Psoas muscle (tissue), 7 donors: ENCODE measurements at regions not wholly inside any gene's neighbourhood (a gene's known extent, or its start where the extent isn't known, plus 50 kb on each side); places are given as distances from the start of the nearest gene placed in this dataset.

Experiments used
- ATAC-seq, 4 donors: fragments of 200-7000 bp; cut with Tn5 transposase; one replicate each; pipeline ENCODE4 v1.9.1; 2020; ENCODE audit warnings: moderate library complexity in 3 of 4, mild to moderate bottlenecking in 2 of 4
- DNase-seq, 2 donors: peaks; one replicate each; pipeline ENCODE4 v3.0.0-alpha.2; 2020
- H3K27ac ChIP-seq: fragments of 200-600 bp; one replicate; pipeline ENCODE4 v1.8.0; 2022
- H3K27me3 ChIP-seq, 3 donors: fragments of 200-600 bp in 1 of 3; one replicate each; pipeline versions ENCODE4 v1.6.1 to v1.8.0; 2013 to 2022; ENCODE audit warnings: low read length in 2 of 3, mild to moderate bottlenecking in 2 of 3, moderate library complexity in 1 of 3; ENCODE audit not compliant: insufficient read depth in 3 of 3
- H3K36me3 ChIP-seq, 2 donors: fragments of 200-600 bp in 1 of 2; one replicate each; pipeline versions ENCODE4 v1.6.1 to v1.8.0; 2013 to 2022; ENCODE audit warnings: low read depth in 1 of 2, mild to moderate bottlenecking in 1 of 2, moderate library complexity in 1 of 2; ENCODE audit not compliant: insufficient read depth in 1 of 2
- H3K4me1 ChIP-seq: fragments of 200-600 bp; one replicate; pipeline ENCODE4 v1.8.0; 2022
- H3K4me3 ChIP-seq: fragments of 200-600 bp; one replicate; pipeline ENCODE4 v1.8.0; 2022; ENCODE audit warnings: mild to moderate bottlenecking
- H3K9me3 ChIP-seq: fragments of 200-600 bp; one replicate; pipeline ENCODE4 v1.8.0; 2022
- CTCF ChIP-seq: fragments of 200-600 bp; IDR thresholded peaks from one replicate; pipeline ENCODE4 v1.8.0; 2022; ENCODE audit warnings: antibody characterized with exemption
- WGBS, 3 donors: extraction: QIAGEN DNeasy Blood & Tissue Kit; methylation state at CpG; one replicate each; pipeline versions ENCODE4 v1.1.6 to v1.1.7; 2013; 5-methylcytosine and 5-hydroxymethylcytosine counted together
- intact Hi-C, 2 donors: fragments of 100-400 bp; cut with DNase I; formaldehyde crosslinking; loops; one replicate each; pipeline versions ENCODE4 v1.11.0 to v1.14.2; 2022
- donor health status: healthy with polysubstance abuse.
- donor health status: DM: no; HTN: no; CAD: no; lungs with moderate emphysema.
- donor health status: Bipolar disorder and iron deficiency.
- donor health status: healthy.
- donor health status: DM: yes; HTN: yes; CAD: no.
- donor health status: DM: no; HTN: no; CAD: no.
- donor health status: DM: yes; HTN: yes; CAD: no.

GRCh38 chr22:34010259-34010658 is 90.0 kb upstream of the LARGE1 start:
- WGBS, 3 donors: 76 to 86% (median 82%) methylated on average over 3 of the region's 3 CpGs
- Histone ChIP-seq H3K9me3 (peaks cover 15% of the 10 kb centered on the region), H3K36me3 (no peaks in the 10 kb centered on the region), H3K27me3 (peaks cover 0 to 1% (median 0%) of the 10 kb centered on the region in 3 donors), H3K4me3 (no peak overlapping the region), H3K27ac (no peak overlapping the region), H3K4me1 (no peaks in the 10 kb centered on the region)
- no peak for DNase-seq
- ATAC-seq: no peak
- intact Hi-C loops: no loop called here
- no peak for TF ChIP-seq CTCF

- Histone ChIP-seq H3K4me1 (no peaks in the 10 kb centered on the region), H3K4me3 (no peak overlapping the region), H3K27me3 (no peaks in the 10 kb centered on the region), H3K27ac (no peak overlapping the region), H3K9me3 (peaks cover 15% of the 10 kb centered on the region), H3K36me3 (no peaks in the 10 kb centered on the region)
- no peak for TF ChIP-seq CTCF
- DNase-seq: no peak
- 47 to 75% (median 50%) methylated on average over 3 of the region's 3 CpGs for WGBS, 3 donors
- intact Hi-C loops: no loop called here
- no peak for ATAC-seq
Observed at GRCh38 chr22:34015642-34016041, 95.4 kb upstream of the LARGE1 start.

- no peak overlapping the region for H3K4me3 ChIP-seq
- no peak for ATAC-seq
- H3K9me3 ChIP-seq: peaks cover 15% of the 10 kb centered on the region
- no peak for DNase-seq
- intact Hi-C loops: no loop called here
- no peak for TF ChIP-seq CTCF
- no peaks in the 10 kb centered on the region for H3K36me3 ChIP-seq
- H3K4me1 ChIP-seq: no peaks in the 10 kb centered on the region
- 19 to 30% (median 21%) methylated on average over 4 of the region's 4 CpGs for WGBS, 3 donors
- H3K27me3 ChIP-seq: no peaks in the 10 kb centered on the region
- H3K27ac ChIP-seq: no peak overlapping the region
Observed at GRCh38 chr22:34017205-34017604, 96.9 kb upstream of the LARGE1 start.

- intact Hi-C loops: no loop called here
- Histone ChIP-seq H3K9me3 (peaks cover 8% of the 10 kb centered on the region), H3K27ac (no peak overlapping the region), H3K36me3 (no peaks in the 10 kb centered on the region), H3K4me3 (no peak overlapping the region), H3K4me1 (no peaks in the 10 kb centered on the region), H3K27me3 (no peaks in the 10 kb centered on the region)
- no peak for TF ChIP-seq CTCF
- no peak for ATAC-seq
- no peak for DNase-seq
- WGBS, 3 donors: 56 to 63% (median 58%) methylated on average over 8 of the region's 8 CpGs
Observed at GRCh38 chr22:34019190-34019845, 99.0 kb upstream of the LARGE1 start.

GRCh38 chr22:34035209-34035608 is 114.9 kb upstream of the LARGE1 start:
- intact Hi-C loops: no loop called here
- WGBS, 3 donors: 67 to 84% (median 69%) methylated on average over 1 of the region's 1 CpG
- H3K36me3 ChIP-seq: no peaks in the 10 kb centered on the region
- DNase-seq: no peak
- ATAC-seq: no peak
- peaks cover 4% of the 10 kb centered on the region for H3K9me3 ChIP-seq
- no peaks in the 10 kb centered on the region for H3K4me1 ChIP-seq
- TF ChIP-seq CTCF: no peak
- H3K27ac ChIP-seq: no peak overlapping the region
- H3K27me3 ChIP-seq: peaks cover 0 to 4% (median 0%) of the 10 kb centered on the region in 3 donors
- no peak overlapping the region for H3K4me3 ChIP-seq
